Adrenal gland (tissue), 9 donors: ENCODE measurements at regions not wholly inside any gene's neighbourhood (a gene's known extent, or its start where the extent isn't known, plus 50 kb on each side); places are given as distances from the start of the nearest gene placed in this dataset.

Experiments used
- DNase-seq, 7 donors: peaks; one replicate each; pipeline ENCODE4 v3.0.0-alpha.2; 2019 to 2020
- H3K27ac ChIP-seq, 5 donors: fragments of 200-600 bp; sonication (generic) in 4 of 5; 1 replicate in 3 of 5; 2 replicates in 2 of 5; pipeline versions ENCODE4 v1.5.1 to v1.8.0; 2016 to 2020; ENCODE audit warnings: mild to moderate bottlenecking in 1 of 5
- H3K27me3 ChIP-seq: fragments of 200-600 bp; 2 replicates; pipeline ENCODE4 v1.8.0; 2021
- H3K36me3 ChIP-seq, 2 donors: fragments of 200-600 bp; replicated peaks in 1 of 2; 1 replicate in 1 of 2; 2 replicates in 1 of 2; pipeline versions ENCODE4 v1.5.1 to v1.8.0; 2018 to 2022
- H3K4me1 ChIP-seq, 2 donors: fragments of 200-600 bp; replicated peaks in 1 of 2; 1 replicate in 1 of 2; 2 replicates in 1 of 2; pipeline versions ENCODE4 v1.5.1 to v1.8.0; 2018 to 2021
- H3K4me3 ChIP-seq, 4 donors: fragments of 200-600 bp; sonication (generic) in 3 of 4; one replicate each; pipeline ENCODE4 v1.5.1; 2016 to 2018
- H3K9me3 ChIP-seq, 3 donors: fragments of 200-600 bp; sonication (generic) in 1 of 3; replicated peaks in 1 of 3; 1 replicate in 2 of 3; 2 replicates in 1 of 3; pipeline versions ENCODE4 v1.5.1 to v1.8.0; 2016 to 2021
- CTCF ChIP-seq, 6 experiments: fragments of 450-650 bp in 4 of 6; fragments of 200-600 bp in 2 of 6; sonication (generic) in 1 of 6; IDR thresholded peaks; 1 replicate in 5 of 6; 2 replicates in 1 of 6; pipeline versions ENCODE4 v1.5.1 to v1.8.0; 2016 to 2021; ENCODE audit warnings: antibody characterized with exemption in 6 of 6, mild to moderate bottlenecking in 2 of 6, moderate library complexity in 1 of 6
- POLR2A ChIP-seq, 2 donors: fragments of 450-650 bp; IDR thresholded peaks; one replicate each; pipeline ENCODE4 v1.6.1; 2017; ENCODE audit warnings: antibody characterized with exemption in 2 of 2, mild to moderate bottlenecking in 2 of 2, moderate library complexity in 1 of 2
- WGBS, 4 donors: extraction: QIAGEN DNeasy Blood & Tissue Kit in 2 of 4; methylation state at CpG; one replicate each; pipeline versions ENCODE4 v1.1.5 to v1.1.7; 2013 to 2017; 5-methylcytosine and 5-hydroxymethylcytosine counted together
- intact Hi-C, 2 donors: fragments of 100-400 bp; cut with DNase I; formaldehyde crosslinking; loops; one replicate each; pipeline versions ENCODE4 v1.14.1 to v1.15.0; 2022 to 2023
- donor health status: healthy with polysubstance abuse.
- donor health status: Bipolar disorder and iron deficiency.
- donor health status: DM: yes; HTN: yes; CAD: no.
- donor health status: DM: no; HTN: no; CAD: no.
- donor health status: DM: no; HTN: no; CAD: no.

- WGBS, 4 donors: 89 to 97% (median 93%) methylated on average over 1 of the region's 1 CpG
These were observed 88.4 kb upstream of the SPIN4 start for GRCh38 chrX:63439580-63439979.

DNA sequence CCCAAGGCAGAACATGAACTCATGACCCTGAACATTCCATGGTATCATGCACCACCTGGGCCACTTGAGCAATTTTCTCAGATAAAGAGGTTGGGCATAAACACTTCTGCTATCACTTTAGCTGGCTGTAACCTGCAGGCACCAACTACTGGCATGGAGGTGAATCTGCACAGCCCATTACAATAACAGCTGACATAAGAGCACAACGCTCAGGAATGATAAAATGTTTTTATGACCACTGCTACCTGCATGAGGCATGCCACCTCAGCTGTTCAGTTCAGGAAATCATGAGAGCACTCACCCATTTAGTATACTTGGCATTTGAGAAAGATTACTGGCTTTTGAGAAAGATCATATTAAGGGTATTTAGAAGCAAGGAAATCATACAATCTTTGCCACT, 85.7 kb upstream of the SPIN4 start:
- DNase-seq: no peak
- Histone ChIP-seq H3K27ac (no peak overlapping the region), H3K27me3 (no peaks in the 10 kb centered on the region), H3K9me3 (no peaks in the 10 kb centered on the region), H3K4me1 (no peaks in the 10 kb centered on the region), H3K4me3 (no peak overlapping the region), H3K36me3 (no peaks in the 10 kb centered on the region)
- intact Hi-C loops: no loop called here
- WGBS, 4 donors: 64 to 100% (median 91%) methylated on average over 1 of the region's 1 CpG
- TF ChIP-seq POLR2A (IDR thresholded peaks at IDR 0.05) (no peak), CTCF (IDR thresholded peaks at IDR 0.05) (no peak)

More at GRCh38 chrX:63439580-63439979, 88.4 kb upstream of the SPIN4 start:
- no peak overlapping the region for H3K4me3 ChIP-seq
- no peaks in the 10 kb centered on the region for H3K36me3 ChIP-seq
- no peaks in the 10 kb centered on the region for H3K27me3 ChIP-seq
- intact Hi-C loops: no loop called here
- no peak for TF ChIP-seq POLR2A (IDR thresholded peaks at IDR 0.05)
- TF ChIP-seq CTCF (IDR thresholded peaks at IDR 0.05): no peak
- no peak overlapping the region for H3K27ac ChIP-seq
- no peaks in the 10 kb centered on the region for H3K9me3 ChIP-seq
- H3K4me1 ChIP-seq: no peaks in the 10 kb centered on the region
- no peak for DNase-seq

- DNase-seq: peak in 4 of 7 donors; percentile 22 to 52 (median 32)
- H3K9me3 ChIP-seq: no peaks in the 10 kb centered on the region
- intact Hi-C loops: no loop called here
These were observed 83.5 kb upstream of the SPIN4 start for GRCh38 chrX:63434665-63435064.

GRCh38 chrX:63434206-63434605, 83.1 kb upstream of the SPIN4 start:
- no peak overlapping the region for H3K27ac ChIP-seq
- no peak overlapping the region for H3K4me3 ChIP-seq
- TF ChIP-seq POLR2A (IDR thresholded peaks at IDR 0.05) (no peak), CTCF (IDR thresholded peaks at IDR 0.05) (no peak)
- intact Hi-C loops: no loop called here
- H3K36me3 ChIP-seq: no peaks in the 10 kb centered on the region
- no peaks in the 10 kb centered on the region for H3K4me1 ChIP-seq
- H3K27me3 ChIP-seq: no peaks in the 10 kb centered on the region
- 87 to 93% (median 91%) methylated on average over 10 of the region's 10 CpGs for WGBS, 4 donors
- no peak for DNase-seq
- no peaks in the 10 kb centered on the region for H3K9me3 ChIP-seq

More at GRCh38 chrX:63434665-63435064, 83.5 kb upstream of the SPIN4 start:
- 73 to 81% (median 75%) methylated on average over 6 of the region's 6 CpGs for WGBS, 4 donors
- H3K4me3 ChIP-seq: no peak overlapping the region
- H3K27me3 ChIP-seq: no peaks in the 10 kb centered on the region
- no peak for TF ChIP-seq POLR2A (IDR thresholded peaks at IDR 0.05)
- TF ChIP-seq CTCF (IDR thresholded peaks at IDR 0.05): no peak
- H3K4me1 ChIP-seq: no peaks in the 10 kb centered on the region
- H3K36me3 ChIP-seq: no peaks in the 10 kb centered on the region
- H3K27ac ChIP-seq: no peak overlapping the region
